ENCODE measurements at regions not wholly inside any gene's neighbourhood (a gene's known extent, or its start where the extent isn't known, plus 50 kb on each side); places are given as distances from the start of the nearest gene placed in this dataset.

- TF ChIP-seq RBBP5 (IDR thresholded peaks at IDR 0.05; ENCODE audit: borderline replicate concordance, low read depth, low read length) = no peak
- TF ChIP-seq BRCA1 (IDR thresholded peaks at IDR 0.05; ENCODE audit: low read depth, low read length) = no peak
- no peak for TF ChIP-seq GABPA (IDR thresholded peaks at IDR 0.05; ENCODE audit: borderline replicate concordance, insufficient read depth, low read length)
Measured at GRCh38 chr4:26075583-26075982, 161.6 kb downstream of the SMIM20 start (continued).

Data from H1 (cell line).